Osteoblast (primary cell): ENCODE measurements at regions not wholly inside any gene's neighbourhood (a gene's known extent, or its start where the extent isn't known, plus 50 kb on each side); places are given as distances from the start of the nearest gene placed in this dataset.

ENCODE experiments used
- DNase-seq: peaks from one replicate; pipeline ENCODE4 v3.0.0; 2011; ENCODE audit warnings: low spot score, mixed read lengths; ENCODE audit not compliant: insufficient read length; ENCODE audit errors: missing footprints
- H2AFZ ChIP-seq: 2 replicates; pipeline ENCODE4 v1.6.0; 2011; ENCODE audit warnings: mild to moderate bottlenecking, low read length
- H3K27ac ChIP-seq: 2 replicates; pipeline ENCODE4 v1.5.1; 2011; ENCODE audit warnings: mild to moderate bottlenecking, low read depth, low read length, moderate library complexity
- H3K27me3 ChIP-seq: 2 replicates; pipeline ENCODE4 v1.6.0; 2012; ENCODE audit warnings: mild to moderate bottlenecking, control low read depth, inconsistent platforms, low read length, moderate library complexity; ENCODE audit not compliant: insufficient read depth
- H3K36me3 ChIP-seq: 2 replicates; pipeline ENCODE4 v1.5.1; 2011; ENCODE audit warnings: mild to moderate bottlenecking, low read length, control low read depth, moderate library complexity; ENCODE audit not compliant: insufficient read depth
- H3K4me1 ChIP-seq: 2 replicates; pipeline ENCODE4 v1.5.1; 2011; ENCODE audit warnings: mild to moderate bottlenecking, low read length, control low read depth, moderate library complexity; ENCODE audit not compliant: insufficient read depth
- H3K4me2 ChIP-seq: 2 replicates; pipeline ENCODE4 v1.6.0; 2011; ENCODE audit warnings: mild to moderate bottlenecking, low read length; ENCODE audit not compliant: insufficient read depth
- H3K4me3 ChIP-seq: fragments of 200-600 bp; sonication (generic); 3 replicates; pipeline ENCODE4 v1.5.1; 2012; ENCODE audit warnings: mild to moderate bottlenecking, low read length, inconsistent platforms; ENCODE audit not compliant: insufficient read depth
- H3K79me2 ChIP-seq: 2 replicates; pipeline ENCODE4 v1.6.0; 2012; ENCODE audit warnings: mild to moderate bottlenecking, low read length, control low read depth, inconsistent platforms; ENCODE audit not compliant: insufficient read depth
- H3K9me3 ChIP-seq: 2 replicates; pipeline ENCODE4 v1.5.1; 2011; ENCODE audit warnings: low read depth, low read length, control low read depth
- H4K20me1 ChIP-seq: 2 replicates; pipeline ENCODE4 v1.6.0; 2012; ENCODE audit warnings: mild to moderate bottlenecking, low read length, control low read depth; ENCODE audit not compliant: insufficient read depth
- CTCF ChIP-seq: IDR thresholded peaks from 2 replicates; pipeline ENCODE4 v1.5.1; 2011; ENCODE audit warnings: mild to moderate bottlenecking, low read depth, low read length, moderate library complexity; ENCODE audit errors: extremely low read depth

DNA sequence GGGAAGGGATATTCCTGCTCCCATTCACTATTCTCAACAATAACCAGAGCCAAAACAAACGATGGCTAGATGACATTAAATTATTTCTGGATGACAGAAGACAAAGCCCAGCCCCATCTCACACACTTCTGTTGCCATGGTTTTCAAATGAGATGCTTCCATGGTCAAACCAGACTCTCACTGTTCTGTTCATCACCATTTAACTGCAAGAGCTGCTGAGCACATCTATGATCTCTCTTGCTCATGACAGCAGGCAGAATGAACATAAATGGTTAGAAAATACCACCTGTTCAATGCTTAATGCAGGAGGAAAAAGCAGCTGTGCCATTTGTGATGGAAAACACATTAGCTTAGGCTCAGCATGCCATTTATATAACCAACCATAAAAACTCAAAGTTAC lies 758.6 kb upstream of the ZWINT start:
- no peak overlapping the region for H3K4me2 ChIP-seq
- TF ChIP-seq CTCF = no peak
- H2AFZ ChIP-seq = no peak overlapping the region
- no peaks in the 10 kb centered on the region for H3K79me2 ChIP-seq
- DNase-seq = no peak
- H4K20me1 ChIP-seq = no peaks in the 10 kb centered on the region
- H3K27me3 ChIP-seq = no peaks in the 10 kb centered on the region
- no peak overlapping the region for H3K27ac ChIP-seq
- H3K36me3 ChIP-seq = no peaks in the 10 kb centered on the region
- H3K4me3 ChIP-seq = no peak overlapping the region
- H3K9me3 ChIP-seq = peaks cover 2% of the 10 kb centered on the region
- H3K4me1 ChIP-seq = no peaks in the 10 kb centered on the region

- DNase-seq = no peak
- Histone ChIP-seq H3K36me3 (no peaks in the 10 kb centered on the region), H3K27ac (no peak overlapping the region), H3K27me3 (no peaks in the 10 kb centered on the region), H3K79me2 (no peaks in the 10 kb centered on the region), H2AFZ (no peak overlapping the region), H3K4me1 (no peaks in the 10 kb centered on the region), H4K20me1 (no peaks in the 10 kb centered on the region), H3K4me3 (no peak overlapping the region), H3K9me3 (no peaks in the 10 kb centered on the region), H3K4me2 (no peak overlapping the region)
- TF ChIP-seq CTCF = no peak
These were observed 752.5 kb upstream of the ZWINT start for GRCh38 chr10:57113545-57113944.

DNA sequence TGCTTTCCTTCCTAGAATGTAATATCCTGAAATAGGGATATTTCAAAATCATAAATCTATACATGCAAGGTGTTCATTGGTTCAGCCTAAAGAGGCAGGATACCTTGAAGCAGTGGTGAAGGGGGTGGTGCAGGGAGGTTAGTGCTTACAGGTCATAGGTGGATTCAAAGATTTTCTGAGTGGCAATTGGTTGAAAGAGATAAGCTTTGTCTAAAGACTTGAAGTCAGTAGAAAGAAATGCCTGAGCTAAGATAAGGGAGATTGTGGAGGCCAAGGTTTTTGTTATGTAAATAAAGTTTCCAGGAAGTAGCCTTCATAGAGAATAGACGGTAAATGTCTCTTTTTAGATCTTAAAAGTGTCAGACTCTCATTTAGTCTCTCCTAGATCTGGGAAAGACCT lies 741.2 kb upstream of the ZWINT start:
- DNase-seq = no peak
- Histone ChIP-seq H3K9me3 (no peaks in the 10 kb centered on the region), H3K4me3 (no peak overlapping the region), H3K27me3 (no peaks in the 10 kb centered on the region), H3K27ac (no peak overlapping the region), H3K36me3 (no peaks in the 10 kb centered on the region), H3K4me2 (no peak overlapping the region), H3K4me1 (no peaks in the 10 kb centered on the region), H3K79me2 (no peaks in the 10 kb centered on the region), H4K20me1 (no peaks in the 10 kb centered on the region), H2AFZ (no peak overlapping the region)
- TF ChIP-seq CTCF = no peak

DNA sequence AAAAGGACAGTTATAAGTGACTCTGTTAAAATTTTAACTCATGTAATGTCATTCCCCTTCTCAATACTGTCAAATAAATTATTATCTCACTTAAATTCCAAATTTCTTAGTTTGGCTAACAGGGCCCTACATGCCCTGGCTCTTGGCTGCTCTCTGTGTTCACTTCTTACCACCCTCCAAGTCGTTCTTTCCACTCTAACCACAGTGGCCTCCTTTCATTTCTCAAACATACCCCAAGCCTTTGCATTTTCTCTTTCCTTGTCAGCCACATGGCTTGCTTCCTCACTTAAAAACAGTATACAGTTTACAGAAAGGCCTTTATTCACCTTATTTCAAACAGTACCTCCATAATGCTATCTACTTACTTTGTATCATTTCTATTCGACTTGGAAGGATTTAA lies 737.1 kb upstream of the ZWINT start:
- Histone ChIP-seq H3K4me3 (no peak overlapping the region), H3K79me2 (no peaks in the 10 kb centered on the region), H3K27me3 (no peaks in the 10 kb centered on the region), H3K27ac (no peak overlapping the region), H4K20me1 (no peaks in the 10 kb centered on the region), H2AFZ (no peak overlapping the region), H3K4me1 (no peaks in the 10 kb centered on the region), H3K9me3 (no peaks in the 10 kb centered on the region), H3K4me2 (no peak overlapping the region), H3K36me3 (no peaks in the 10 kb centered on the region)
- no peak for DNase-seq
- TF ChIP-seq CTCF = no peak
